K562 (cell line): ENCODE measurements at regions not wholly inside any gene's neighbourhood (a gene's known extent, or its start where the extent isn't known, plus 50 kb on each side); places are given as distances from the start of the nearest gene placed in this dataset.

Experiments used
- ATAC-seq: fragments of 200-7000 bp; cut with Tn5 transposase; 3 replicates; pipeline ENCODE4 v1.9.1; 2020; ENCODE audit warnings: moderate library complexity
- BruUV-seq: library from RNA; stranded (reverse); fragments of 400-500 nt; replicated peaks from 2 replicates; lab custom pipeline; 2021; lab: Mats Ljungman, UMichigan
- CTCF ChIA-PET: fragments of 300-600 bp; formaldehyde crosslinking; extraction: SDS; loops from one replicate; lab custom pipeline; 2021; ENCODE audit warnings: low intra/inter-chr PET ratio; lab: Yijun Ruan, JAX
- POLR2A ChIA-PET: fragments of 300-600, 350-650 bp; sonication (Branson Sonifier 250); formaldehyde crosslinking; extraction: SDS; loops from one replicate; lab custom pipeline; 2021; ENCODE audit warnings: antibody characterized with exemption, inconsistent platforms; lab: Yijun Ruan, JAX
- DNase-seq, 4 experiments: peaks; one replicate each; pipeline versions ENCODE4 v3.0.0 to v3.0.0-alpha.2; 2011 to 2018; ENCODE audit warnings: low spot score in 3 of 4, mixed read lengths in 3 of 4; ENCODE audit errors: extremely low read depth in 1 of 4
- FAIRE-seq: peaks from 2 replicates; lab custom pipeline; 2011; peaks lifted over from hg19 to GRCh38; lab: Jason Lieb, UNC
- H2AFZ ChIP-seq: 2 replicates; pipeline ENCODE4 v1.6.0; 2011; ENCODE audit warnings: low read depth, low read length, control low read depth, inconsistent platforms
- H3K27ac ChIP-seq: fragments of 200-600 bp; 3 replicates; pipeline ENCODE4 v1.8.0; 2011; ENCODE audit warnings: low read depth, mild to moderate bottlenecking, control low read depth, inconsistent platforms, low read length, moderate library complexity, mixed read lengths; ENCODE audit errors: extremely low read depth
- H3K27me3 ChIP-seq, 2 experiments: fragments of 300-600 bp in 1 of 2; 2 replicates in 1 of 2; 3 replicates in 1 of 2; pipeline versions ENCODE4 v1.6.0 to v1.8.0; 2011; ENCODE audit warnings: inconsistent platforms in 2 of 2, low read length in 2 of 2, mild to moderate bottlenecking in 1 of 2, mixed read lengths in 1 of 2, moderate library complexity in 1 of 2; ENCODE audit not compliant: control insufficient read depth in 2 of 2, insufficient read depth in 2 of 2
- H3K36me3 ChIP-seq: fragments of 300-600 bp; 3 replicates; pipeline ENCODE4 v1.8.0; 2011; ENCODE audit warnings: mild to moderate bottlenecking, low read length, inconsistent platforms; ENCODE audit not compliant: control insufficient read depth, insufficient read depth
- H3K4me1 ChIP-seq, 2 experiments: fragments of 200-600 bp in 1 of 2; replicated peaks in 1 of 2; 2 replicates in 1 of 2; 3 replicates in 1 of 2; pipeline versions ENCODE4 v1.5.1 to v1.8.0; 2011; ENCODE audit warnings: inconsistent platforms in 2 of 2, low read length in 2 of 2, mild to moderate bottlenecking in 1 of 2, mixed read lengths in 1 of 2, moderate library complexity in 1 of 2; ENCODE audit not compliant: control insufficient read depth in 2 of 2, insufficient read depth in 2 of 2
- H3K4me2 ChIP-seq: 2 replicates; pipeline ENCODE4 v1.6.1; 2011; ENCODE audit warnings: low read length, control low read depth, inconsistent platforms, mixed read lengths; ENCODE audit not compliant: insufficient read depth
- H3K4me3 ChIP-seq: fragments of 200-600 bp; sonication (generic), shearing (Covaris generic); 2 replicates; pipeline ENCODE4 v1.5.1; 2016; ENCODE audit warnings: control low read depth, inconsistent platforms
- H3K79me2 ChIP-seq: fragments of 200-600 bp; 3 replicates; pipeline ENCODE4 v1.8.0; 2011; ENCODE audit warnings: low read length, inconsistent platforms; ENCODE audit not compliant: control insufficient read depth, insufficient read depth
- H3K9ac ChIP-seq, 2 experiments: 2 replicates each; pipeline versions ENCODE4 v1.6.0 to v1.6.1; 2011; ENCODE audit warnings: low read depth in 2 of 2, low read length in 2 of 2, control low read depth in 1 of 2, inconsistent platforms in 1 of 2, mild to moderate bottlenecking in 1 of 2, mixed read lengths in 1 of 2; ENCODE audit not compliant: insufficient read depth in 1 of 2
- H3K9me1 ChIP-seq: one replicate; pipeline ENCODE4 v1.6.0; 2011; ENCODE audit warnings: inconsistent platforms, mild to moderate bottlenecking, low read length, moderate library complexity; ENCODE audit not compliant: control insufficient read depth, insufficient read depth
- H3K9me3 ChIP-seq: replicated peaks from 2 replicates; pipeline ENCODE4 v1.5.1; 2011; ENCODE audit warnings: low read depth, low read length, inconsistent platforms; ENCODE audit not compliant: control insufficient read depth, insufficient read depth
- H4K20me1 ChIP-seq: replicated peaks from 2 replicates; pipeline ENCODE4 v1.6.1; 2011; ENCODE audit warnings: low read length, inconsistent platforms, mixed read lengths; ENCODE audit not compliant: control insufficient read depth, insufficient read depth
- BCOR ChIP-seq: fragments of 450-650 bp; IDR thresholded peaks from 2 replicates; pipeline ENCODE4 v1.6.1; 2016
- CHD4 ChIP-seq: fragments of 200-600 bp; sonication (generic); IDR thresholded peaks from 3 replicates; pipeline ENCODE4 v1.6.1; 2012; ENCODE audit warnings: low read depth, mild to moderate bottlenecking, mixed read lengths, low read length, inconsistent platforms; ENCODE audit not compliant: insufficient read depth, insufficient replicate concordance, poor library complexity, severe bottlenecking
- ELF4 ChIP-seq: fragments of 450-650 bp; formaldehyde crosslinking; IDR thresholded peaks from 2 replicates; pipeline ENCODE4 v1.4.0; 2022; ENCODE audit warnings: missing genetic modification characterization
- HEY1 ChIP-seq: fragments of 250-450 bp; sonication (Bioruptor Pico); IDR thresholded peaks from 2 replicates; pipeline ENCODE4 v1.5.0; 2020; ENCODE audit warnings: mild to moderate bottlenecking, moderate library complexity, borderline replicate concordance
- L3MBTL2 ChIP-seq: fragments of 450-650 bp; IDR thresholded peaks from 2 replicates; pipeline ENCODE4 v1.6.1; 2016; ENCODE audit warnings: mild to moderate bottlenecking, moderate library complexity
- ZC3H8 ChIP-seq: fragments of 450-650 bp; IDR thresholded peaks from 2 replicates; pipeline ENCODE4 v1.6.1; 2017
- ZNF23 ChIP-seq: fragments of 250-450 bp; sonication (Bioruptor Pico); IDR thresholded peaks from 2 replicates; pipeline ENCODE4 v1.4.0; 2020; ENCODE audit warnings: mild to moderate bottlenecking
- WGBS: fragments of 100-300 bp; shearing (Covaris generic); methylation state at CpG from one replicate; pipeline ENCODE4 v1.1.6; 2016; ENCODE audit warnings: low coverage, mixed read lengths; ENCODE audit not compliant: insufficient coverage; ENCODE audit errors: missing lambda C conversion rate; 5-methylcytosine and 5-hydroxymethylcytosine counted together
- in situ Hi-C: fragments of 300-500 bp; cut with MboI; formaldehyde crosslinking; loops from 4 replicates; pipeline ENCODE4 v1.15.0; 2018; ENCODE audit warnings: inconsistent platforms, mixed read lengths
- intact Hi-C: fragments of 100-400 bp; cut with micrococcal nuclease; formaldehyde crosslinking; loops from 2 replicates; pipeline ENCODE4 v1.14.2; 2022
- TF ChIP-seq, protein P1 (sequence below): fragments of 250-450 bp; sonication (Bioruptor Pico); IDR thresholded peaks from 2 replicates; pipeline ENCODE4 v1.8.0; 2022; ENCODE audit warnings: inconsistent platforms, mild to moderate bottlenecking, moderate library complexity, borderline replicate concordance
- TF ChIP-seq, protein P2 (sequence below): fragments of 250-450 bp; sonication (Bioruptor Pico); IDR thresholded peaks from 2 replicates; pipeline ENCODE4 v1.4.0; 2020; ENCODE audit warnings: mild to moderate bottlenecking, moderate library complexity
- TF ChIP-seq, protein P3 (sequence below): fragments of 250-450 bp; sonication (Bioruptor Pico); IDR thresholded peaks from 2 replicates; pipeline ENCODE4 v1.9.0; 2021; ENCODE audit warnings: mild to moderate bottlenecking

- TF ChIP-seq, protein P1, sequence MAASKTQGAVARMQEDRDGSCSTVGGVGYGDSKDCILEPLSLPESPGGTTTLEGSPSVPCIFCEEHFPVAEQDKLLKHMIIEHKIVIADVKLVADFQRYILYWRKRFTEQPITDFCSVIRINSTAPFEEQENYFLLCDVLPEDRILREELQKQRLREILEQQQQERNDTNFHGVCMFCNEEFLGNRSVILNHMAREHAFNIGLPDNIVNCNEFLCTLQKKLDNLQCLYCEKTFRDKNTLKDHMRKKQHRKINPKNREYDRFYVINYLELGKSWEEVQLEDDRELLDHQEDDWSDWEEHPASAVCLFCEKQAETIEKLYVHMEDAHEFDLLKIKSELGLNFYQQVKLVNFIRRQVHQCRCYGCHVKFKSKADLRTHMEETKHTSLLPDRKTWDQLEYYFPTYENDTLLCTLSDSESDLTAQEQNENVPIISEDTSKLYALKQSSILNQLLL (CRISPR knock-in tag), result no peak
- TF ChIP-seq L3MBTL2, result no peak
- TF ChIP-seq, all 486 proteins: peak for 0
These were observed 87.7 kb downstream of the DSEL start (continued) for GRCh38 chr18:67428805-67429204.

DNA sequence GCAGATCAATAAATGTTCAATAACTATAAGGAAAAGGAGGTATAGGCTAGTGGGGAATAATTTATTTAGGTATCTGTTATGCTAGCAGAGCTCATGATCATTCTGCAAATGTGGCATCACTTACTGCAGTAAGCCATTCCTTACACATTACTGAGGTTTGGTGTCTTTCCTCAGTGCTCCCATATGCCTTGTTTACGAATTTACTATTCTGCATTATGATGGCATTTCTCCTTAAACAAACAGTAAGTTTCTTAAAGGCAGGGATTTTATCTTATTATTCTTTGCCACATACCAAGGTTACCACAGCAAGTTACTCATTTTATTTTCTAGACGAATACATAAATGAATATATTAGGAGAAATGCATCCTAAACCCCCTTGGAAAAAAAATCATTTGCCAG lies 88.4 kb downstream of the DSEL start:
- intact Hi-C loops (no loop called here), in situ Hi-C loops (no loop called here)
- Histone ChIP-seq H3K4me2 (no peak overlapping the region), H3K27ac (no peak overlapping the region), H3K4me1 (no peaks in the 10 kb centered on the region), H3K27me3 (no peaks in the 10 kb centered on the region), H2AFZ (no peak overlapping the region), H3K79me2 (no peaks in the 10 kb centered on the region), H3K9me3 (no peaks in the 10 kb centered on the region), H3K9me1 (no peaks in the 10 kb centered on the region), H4K20me1 (no peaks in the 10 kb centered on the region), H3K36me3 (no peaks in the 10 kb centered on the region), H3K9ac (no peak overlapping the region), H3K4me3 (no peak overlapping the region)
- 0% methylated on average over 2 of the region's 2 CpGs for WGBS
- no peak for DNase-seq
- TF ChIP-seq ZC3H8, result no peak
- TF ChIP-seq, protein P2, sequence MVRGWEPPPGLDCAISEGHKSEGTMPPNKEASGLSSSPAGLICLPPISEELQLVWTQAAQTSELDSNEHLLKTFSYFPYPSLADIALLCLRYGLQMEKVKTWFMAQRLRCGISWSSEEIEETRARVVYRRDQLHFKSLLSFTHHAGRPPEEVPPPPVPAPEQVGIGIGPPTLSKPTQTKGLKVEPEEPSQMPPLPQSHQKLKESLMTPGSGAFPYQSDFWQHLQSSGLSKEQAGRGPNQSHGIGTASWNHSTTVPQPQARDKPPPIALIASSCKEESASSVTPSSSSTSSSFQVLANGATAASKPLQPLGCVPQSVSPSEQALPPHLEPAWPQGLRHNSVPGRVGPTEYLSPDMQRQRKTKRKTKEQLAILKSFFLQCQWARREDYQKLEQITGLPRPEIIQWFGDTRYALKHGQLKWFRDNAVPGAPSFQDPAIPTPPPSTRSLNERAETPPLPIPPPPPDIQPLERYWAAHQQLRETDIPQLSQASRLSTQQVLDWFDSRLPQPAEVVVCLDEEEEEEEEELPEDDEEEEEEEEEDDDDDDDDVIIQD, result no peak
- TF ChIP-seq, protein P3, sequence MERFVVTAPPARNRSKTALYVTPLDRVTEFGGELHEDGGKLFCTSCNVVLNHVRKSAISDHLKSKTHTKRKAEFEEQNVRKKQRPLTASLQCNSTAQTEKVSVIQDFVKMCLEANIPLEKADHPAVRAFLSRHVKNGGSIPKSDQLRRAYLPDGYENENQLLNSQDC (CRISPR knock-in tag), result no peak
- TF ChIP-seq HEY1, result no peak
- no peak for TF ChIP-seq ZNF23 (CRISPR knock-in tag)
- TF ChIP-seq ELF4 (CRISPR knock-in tag), result no peak
- TF ChIP-seq BCOR, result no peak
- no peak for TF ChIP-seq CHD4
- no TSS peak for BruUV-seq
- POLR2A ChIA-PET, result interaction anchor here (0.6 kb wide), 1 partner anchor 208 kb away, joined by 3 read pairs; no protein-coding TSS in a partner anchor
- CTCF ChIA-PET, result no interaction called here
- ATAC-seq, result no peak
- FAIRE-seq, result no peak
